ENCODE measurements at regions not wholly inside any gene's neighbourhood (a gene's known extent, or its start where the extent isn't known, plus 50 kb on each side); places are given as distances from the start of the nearest gene placed in this dataset.
A peak's percentile ranks its signal among the peaks of the same experiment; 100 is the strongest.

GRCh38 chr18:47758000-47758399 is 172.5 kb downstream of the SMAD2 start:
- DNase-seq, result peak; percentile 39 to 49

GRCh38 chr18:47756364-47757016 is 174.0 kb downstream of the SMAD2 start:
- peak; percentile 20 to 45 for DNase-seq

GRCh38 chr18:47755102-47755456 is 175.4 kb downstream of the SMAD2 start:
- DNase-seq, result no peak

- DNase-seq, result no peak
Observed at GRCh38 chr18:47754311-47755101, 176.0 kb downstream of the SMAD2 start.

- DNase-seq, result no peak
Observed at GRCh38 chr18:47752796-47753645, 177.4 kb downstream of the SMAD2 start.

GRCh38 chr18:47750889-47751423 is 179.5 kb downstream of the SMAD2 start:
- no peak for DNase-seq

GRCh38 chr18:47749600-47749973 is 180.9 kb downstream of the SMAD2 start:
- DNase-seq, result no peak

GRCh38 chr18:47748847-47749599 is 181.4 kb downstream of the SMAD2 start:
- DNase-seq, result peak; percentile 62 to 69

- DNase-seq, result no peak
Observed at GRCh38 chr18:47748093-47748796, 182.2 kb downstream of the SMAD2 start.

- DNase-seq, result no peak
Observed at GRCh38 chr18:47747260-47747795, 183.1 kb downstream of the SMAD2 start.

GRCh38 chr18:47746615-47747014 is 183.8 kb downstream of the SMAD2 start:
- no peak for DNase-seq

GRCh38 chr18:47745227-47745626 is 185.2 kb downstream of the SMAD2 start:
- no peak for DNase-seq

- no peak for DNase-seq
Observed at GRCh38 chr18:47737956-47738355, 192.5 kb downstream of the SMAD2 start.

- no peak for DNase-seq
Observed at GRCh38 chr18:47737198-47737830, 193.1 kb downstream of the SMAD2 start.

GRCh38 chr18:47736376-47737140 is 193.9 kb downstream of the SMAD2 start:
- DNase-seq, result no peak

- DNase-seq, result no peak
Observed at GRCh38 chr18:47735041-47735702, 195.3 kb downstream of the SMAD2 start.

- no peak for DNase-seq
Observed at GRCh38 chr18:47731276-47731675, 199.2 kb downstream of the SMAD2 start.

- DNase-seq, result no peak
Observed at GRCh38 chr18:47730795-47731194, 199.7 kb downstream of the SMAD2 start.

- DNase-seq, result no peak
Observed at GRCh38 chr18:47729356-47729755, 201.1 kb downstream of the SMAD2 start.

- no peak for DNase-seq
Observed at GRCh38 chr18:47728921-47729320, 201.5 kb downstream of the SMAD2 start.
